GM18907 (cell line): ENCODE measurements at regions not wholly inside any gene's neighbourhood (a gene's known extent, or its start where the extent isn't known, plus 50 kb on each side); places are given as distances from the start of the nearest gene placed in this dataset.

Source experiments
- ATAC-seq: cut with Tn5 transposase; IDR thresholded peaks from one replicate; pipeline ENCODE4 v1.9.1; 2021; ENCODE audit warnings: mild to moderate bottlenecking, moderate library complexity; ENCODE audit not compliant: unreplicated experiment

- no peak for ATAC-seq
These were observed 65.1 kb downstream of the SLC4A3 start for GRCh38 chr2:219692521-219692920.

- no peak for ATAC-seq
These were observed 67.8 kb downstream of the SLC4A3 start for GRCh38 chr2:219695145-219695709.

- no peak for ATAC-seq
These were observed 70.6 kb downstream of the SLC4A3 start for GRCh38 chr2:219697811-219698747.

GRCh38 chr2:219698748-219699439 is 71.5 kb downstream of the SLC4A3 start:
- ATAC-seq, result no peak

- ATAC-seq, result no peak
These were observed 72.0 kb downstream of the SLC4A3 start for GRCh38 chr2:219699440-219699821.

- ATAC-seq, result no peak
These were observed 74.6 kb downstream of the SLC4A3 start for GRCh38 chr2:219701847-219702634.

GRCh38 chr2:219702796-219703545 is 75.5 kb downstream of the SLC4A3 start:
- no peak for ATAC-seq

- no peak for ATAC-seq
These were observed 77.4 kb downstream of the SLC4A3 start for GRCh38 chr2:219704878-219705277.

GRCh38 chr2:219706823-219707281 is 79.4 kb downstream of the SLC4A3 start:
- ATAC-seq, result no peak

- no peak for ATAC-seq
These were observed 80.3 kb downstream of the SLC4A3 start for GRCh38 chr2:219707496-219708285.

GRCh38 chr2:219709331-219709761 is 81.9 kb downstream of the SLC4A3 start:
- ATAC-seq, result no peak

- ATAC-seq, result no peak
These were observed 85.7 kb downstream of the SLC4A3 start for GRCh38 chr2:219713110-219713509.

GRCh38 chr2:219714681-219715400 is 87.4 kb downstream of the SLC4A3 start:
- ATAC-seq, result no peak

- no peak for ATAC-seq
These were observed 90.6 kb downstream of the SLC4A3 start for GRCh38 chr2:219718066-219718465.

GRCh38 chr2:219719521-219719920 is 92.1 kb downstream of the SLC4A3 start:
- ATAC-seq, result no peak

- no peak for ATAC-seq
These were observed 93.5 kb downstream of the SLC4A3 start for GRCh38 chr2:219720956-219721355.

- ATAC-seq, result no peak
These were observed 94.9 kb downstream of the SLC4A3 start for GRCh38 chr2:219722276-219722879.

GRCh38 chr2:219723311-219723710 is 95.9 kb downstream of the SLC4A3 start:
- ATAC-seq, result no peak
